Renal cortex interstitium (tissue), 11 donors: ENCODE measurements at regions not wholly inside any gene's neighbourhood (a gene's known extent, or its start where the extent isn't known, plus 50 kb on each side); places are given as distances from the start of the nearest gene placed in this dataset.

Experiments
- DNase-seq, 11 donors: peaks; one replicate each; pipeline ENCODE4 v3.0.0-alpha.2; 2013; ENCODE audit warnings: low read depth in 9 of 11, low spot score in 4 of 11; ENCODE audit errors: extremely low read depth in 1 of 11

- DNase-seq, result no peak
These were observed 478.4 kb downstream of the FOXO1 start for GRCh38 chr13:40187841-40188591.

- DNase-seq, result no peak
These were observed 477.0 kb downstream of the FOXO1 start for GRCh38 chr13:40189426-40189825.

- DNase-seq, result no peak
These were observed 476.4 kb downstream of the FOXO1 start for GRCh38 chr13:40189898-40190630.

GRCh38 chr13:40190641-40191100 is 475.8 kb downstream of the FOXO1 start:
- DNase-seq, result peak in 3 of 11 donors; percentile 24 to 32 (median 30)

- DNase-seq, result no peak
These were observed 475.1 kb downstream of the FOXO1 start for GRCh38 chr13:40191186-40191980.

GRCh38 chr13:40192452-40192851 is 474.0 kb downstream of the FOXO1 start:
- no peak for DNase-seq

GRCh38 chr13:40192858-40193257 is 473.6 kb downstream of the FOXO1 start:
- no peak for DNase-seq

GRCh38 chr13:40193286-40194223 is 472.9 kb downstream of the FOXO1 start:
- DNase-seq, result no peak

- DNase-seq, result no peak
These were observed 472.1 kb downstream of the FOXO1 start for GRCh38 chr13:40194224-40194806.

- no peak for DNase-seq
These were observed 469.4 kb downstream of the FOXO1 start for GRCh38 chr13:40197049-40197448.

- no peak for DNase-seq
These were observed 468.4 kb downstream of the FOXO1 start for GRCh38 chr13:40197936-40198595.

GRCh38 chr13:40200273-40200978 is 466.0 kb downstream of the FOXO1 start:
- DNase-seq, result no peak

GRCh38 chr13:40204246-40204645 is 462.2 kb downstream of the FOXO1 start:
- DNase-seq, result no peak

GRCh38 chr13:40205771-40206240 is 460.6 kb downstream of the FOXO1 start:
- DNase-seq, result no peak

- DNase-seq, result no peak
These were observed 460.0 kb downstream of the FOXO1 start for GRCh38 chr13:40206241-40207000.

GRCh38 chr13:40207001-40207478 is 459.4 kb downstream of the FOXO1 start:
- no peak for DNase-seq
